PC-9 (cell line): ENCODE measurements at regions not wholly inside any gene's neighbourhood (a gene's known extent, or its start where the extent isn't known, plus 50 kb on each side); places are given as distances from the start of the nearest gene placed in this dataset.

Source experiments
- CTCF ChIP-seq: fragments of 200-600 bp; sonication (generic); conservative IDR thresholded peaks from 2 replicates; pipeline ENCODE4 v1.6.1; 2017; ENCODE audit warnings: mixed run types, antibody characterized with exemption, mild to moderate bottlenecking, moderate library complexity
- EZH2 ChIP-seq: fragments of 200-600 bp; sonication (generic); IDR thresholded peaks from 2 replicates; pipeline ENCODE4 v1.8.0; 2017; ENCODE audit warnings: antibody characterized with exemption, low read depth

- TF ChIP-seq CTCF (no peak), EZH2 (no peak)
Observed at GRCh38 chr2:196354186-196354585, 182.8 kb upstream of the STK17B start.
